ENCODE measurements at regions not wholly inside any gene's neighbourhood (a gene's known extent, or its start where the extent isn't known, plus 50 kb on each side); places are given as distances from the start of the nearest gene placed in this dataset.

DNA sequence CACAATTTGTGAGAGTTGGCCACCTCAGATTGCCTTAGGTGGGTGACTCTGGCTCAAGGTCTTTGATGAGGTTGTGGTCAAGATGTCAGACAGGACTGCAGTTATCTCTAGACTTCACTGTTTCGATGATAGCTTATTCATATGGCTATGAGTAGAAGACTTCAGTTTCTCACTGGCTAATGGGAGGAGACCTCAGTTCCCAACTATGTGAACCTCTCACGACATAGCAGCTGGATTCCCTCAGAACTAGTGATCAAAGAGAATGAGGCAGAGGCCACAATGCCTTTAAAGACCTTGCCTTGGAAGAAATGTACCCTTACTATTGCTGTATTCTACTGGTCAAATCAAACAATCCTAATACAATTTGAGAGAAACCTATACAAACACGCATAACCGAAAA, 607.5 kb upstream of the ROBO2 start:
- Histone ChIP-seq H3K27ac (no peak overlapping the region), H3K9me3 (no peaks in the 10 kb centered on the region), H3K4me3 (no peak overlapping the region), H3K27me3 (no peaks in the 10 kb centered on the region), H3K4me1 (ENCODE audit: insufficient read depth) (no peaks in the 10 kb centered on the region), H3K36me3 (no peaks in the 10 kb centered on the region)
- intact Hi-C loops (cut with DNase I), result no loop called here
- DNase-seq, result no peak
- WGBS, 3 donors, result 38 to 49% (median 41%) methylated on average over 4 of the region's 4 CpGs
- no peak for TF ChIP-seq EP300 (IDR thresholded peaks at IDR 0.05)
- TF ChIP-seq POLR2A (IDR thresholded peaks at IDR 0.05), result no peak
- TF ChIP-seq, protein P1, sequence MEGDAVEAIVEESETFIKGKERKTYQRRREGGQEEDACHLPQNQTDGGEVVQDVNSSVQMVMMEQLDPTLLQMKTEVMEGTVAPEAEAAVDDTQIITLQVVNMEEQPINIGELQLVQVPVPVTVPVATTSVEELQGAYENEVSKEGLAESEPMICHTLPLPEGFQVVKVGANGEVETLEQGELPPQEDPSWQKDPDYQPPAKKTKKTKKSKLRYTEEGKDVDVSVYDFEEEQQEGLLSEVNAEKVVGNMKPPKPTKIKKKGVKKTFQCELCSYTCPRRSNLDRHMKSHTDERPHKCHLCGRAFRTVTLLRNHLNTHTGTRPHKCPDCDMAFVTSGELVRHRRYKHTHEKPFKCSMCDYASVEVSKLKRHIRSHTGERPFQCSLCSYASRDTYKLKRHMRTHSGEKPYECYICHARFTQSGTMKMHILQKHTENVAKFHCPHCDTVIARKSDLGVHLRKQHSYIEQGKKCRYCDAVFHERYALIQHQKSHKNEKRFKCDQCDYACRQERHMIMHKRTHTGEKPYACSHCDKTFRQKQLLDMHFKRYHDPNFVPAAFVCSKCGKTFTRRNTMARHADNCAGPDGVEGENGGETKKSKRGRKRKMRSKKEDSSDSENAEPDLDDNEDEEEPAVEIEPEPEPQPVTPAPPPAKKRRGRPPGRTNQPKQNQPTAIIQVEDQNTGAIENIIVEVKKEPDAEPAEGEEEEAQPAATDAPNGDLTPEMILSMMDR (IDR thresholded peaks at IDR 0.05), result no peak

DNA sequence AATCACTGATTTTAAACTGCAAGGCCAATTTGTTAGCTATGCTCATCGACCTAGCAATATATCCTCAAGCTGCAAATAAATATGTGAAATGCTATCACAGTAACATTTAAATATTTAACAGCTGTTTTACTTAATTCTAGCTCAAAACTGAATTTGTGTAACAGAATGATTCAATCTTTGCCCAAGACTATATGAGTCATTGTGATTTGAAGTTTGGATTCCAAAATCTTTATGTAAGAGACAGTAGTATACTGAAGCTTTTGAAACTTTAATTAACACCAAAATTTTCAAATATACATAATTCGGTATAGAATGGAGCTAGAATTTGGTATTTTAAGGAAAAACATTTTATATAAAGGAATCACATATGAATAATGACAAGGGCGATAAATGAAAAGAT, 603.0 kb upstream of the ROBO2 start:
- no peak for DNase-seq
- no peaks in the 10 kb centered on the region for H3K27me3 ChIP-seq
- WGBS, 3 donors, result 59 to 63% (median 60%) methylated on average over 3 of the region's 3 CpGs
- no peak for TF ChIP-seq EP300 (IDR thresholded peaks at IDR 0.05)
- TF ChIP-seq POLR2A (IDR thresholded peaks at IDR 0.05), result no peak
- H3K36me3 ChIP-seq, result no peaks in the 10 kb centered on the region
- intact Hi-C loops (cut with DNase I), result no loop called here
- no peaks in the 10 kb centered on the region for H3K4me1 ChIP-seq (ENCODE audit: insufficient read depth)
- H3K9me3 ChIP-seq, result no peaks in the 10 kb centered on the region
- no peak overlapping the region for H3K4me3 ChIP-seq
- H3K27ac ChIP-seq, result no peak overlapping the region

DNA sequence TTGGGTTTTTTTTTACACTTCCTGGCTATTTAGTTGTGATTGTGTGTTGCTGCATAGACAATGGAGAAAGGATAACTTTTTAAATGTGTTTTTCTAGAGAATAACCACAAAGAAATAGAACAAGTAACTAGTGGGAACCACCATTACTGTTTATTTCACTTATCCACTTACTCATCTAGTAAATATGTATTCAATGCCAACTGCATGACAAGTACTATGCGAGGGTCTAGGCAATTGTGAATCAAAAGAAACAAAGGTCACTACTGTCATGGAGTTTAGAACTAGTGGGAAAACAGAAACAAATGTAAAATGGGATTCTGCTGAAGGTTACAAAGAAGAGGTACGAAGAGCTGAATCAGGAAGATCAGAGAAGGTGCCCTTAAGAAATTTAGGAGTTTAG, 600.9 kb upstream of the ROBO2 start:
- TF ChIP-seq EP300 (IDR thresholded peaks at IDR 0.05), result no peak
- no peak for TF ChIP-seq POLR2A (IDR thresholded peaks at IDR 0.05)
- TF ChIP-seq, protein P1 (IDR thresholded peaks at IDR 0.05), result no peak
- intact Hi-C loops (cut with DNase I), result no loop called here
- Histone ChIP-seq H3K27me3 (no peaks in the 10 kb centered on the region), H3K4me1 (ENCODE audit: insufficient read depth) (no peaks in the 10 kb centered on the region), H3K27ac (no peak overlapping the region), H3K36me3 (no peaks in the 10 kb centered on the region), H3K4me3 (no peak overlapping the region), H3K9me3 (no peaks in the 10 kb centered on the region)
- 68 to 74% (median 73%) methylated on average over 2 of the region's 2 CpGs for WGBS, 3 donors
- no peak for DNase-seq

DNA sequence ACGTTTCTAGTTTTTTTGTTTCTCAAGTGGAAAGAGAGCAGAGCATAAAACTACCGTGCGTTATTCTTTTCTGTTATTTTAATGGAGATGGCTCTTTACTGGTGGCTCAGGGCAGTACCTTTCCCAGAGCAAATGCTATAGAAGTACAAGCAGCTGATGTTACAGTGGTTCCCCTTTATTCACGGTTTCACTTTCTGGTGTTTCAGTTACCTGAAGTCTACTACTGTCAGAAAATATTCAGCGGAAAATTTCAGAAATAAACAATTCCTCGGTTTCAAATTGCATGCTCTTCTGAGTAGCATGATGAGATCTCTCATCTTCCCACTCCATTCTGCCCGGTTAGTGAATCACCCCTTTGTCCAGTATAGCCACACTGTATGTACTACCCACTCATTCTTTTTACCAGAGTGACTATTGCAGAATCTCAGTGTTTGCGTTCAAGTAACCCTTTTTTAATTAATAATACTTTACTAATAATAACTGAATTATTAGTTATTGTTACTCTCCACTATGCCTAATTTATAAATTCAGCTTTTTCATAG, 597.5 kb upstream of the ROBO2 start:
- intact Hi-C loops (cut with DNase I), result no loop called here
- no peak for DNase-seq
- no peak overlapping the region for H3K4me3 ChIP-seq
- no peaks in the 10 kb centered on the region for H3K27me3 ChIP-seq
- no peaks in the 10 kb centered on the region for H3K36me3 ChIP-seq
- H3K27ac ChIP-seq, result no peak overlapping the region
- no peaks in the 10 kb centered on the region for H3K4me1 ChIP-seq (ENCODE audit: insufficient read depth)
- WGBS, 3 donors, result 84 to 86% (median 86%) methylated on average over 8 of the region's 8 CpGs
- TF ChIP-seq POLR2A (IDR thresholded peaks at IDR 0.05), result no peak
- no peak for TF ChIP-seq EP300 (IDR thresholded peaks at IDR 0.05)
- TF ChIP-seq, protein P1 (IDR thresholded peaks at IDR 0.05), result no peak
- no peaks in the 10 kb centered on the region for H3K9me3 ChIP-seq

DNA sequence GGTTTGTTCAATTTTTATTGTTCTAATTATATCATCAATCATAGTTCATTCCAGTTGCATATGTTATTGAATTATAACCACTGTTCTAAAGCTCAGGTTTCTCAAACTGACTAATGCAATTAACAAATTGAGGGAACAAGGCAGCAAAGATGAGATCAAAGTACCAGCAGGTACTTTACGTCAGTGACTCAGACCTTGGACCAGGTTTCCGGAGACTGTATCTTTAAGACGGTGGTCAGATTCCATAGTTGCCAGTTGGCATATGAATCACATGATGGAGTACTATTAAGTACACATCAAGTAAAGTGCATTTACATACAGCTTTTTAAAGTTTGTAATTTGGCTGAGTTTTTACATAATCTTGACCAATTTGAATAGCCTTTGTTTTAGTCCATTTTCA, 583.6 kb upstream of the ROBO2 start:
- no peaks in the 10 kb centered on the region for H3K27me3 ChIP-seq
- no peak overlapping the region for H3K4me3 ChIP-seq
- no peak overlapping the region for H3K27ac ChIP-seq
- TF ChIP-seq POLR2A (IDR thresholded peaks at IDR 0.05) (no peak), EP300 (IDR thresholded peaks at IDR 0.05) (no peak)
- TF ChIP-seq, protein P1 (IDR thresholded peaks at IDR 0.05), result no peak
- intact Hi-C loops (cut with DNase I), result no loop called here
- H3K4me1 ChIP-seq (ENCODE audit: insufficient read depth), result no peaks in the 10 kb centered on the region
- DNase-seq, result no peak
- WGBS, 3 donors, result 92 to 93% (median 93%) methylated on average over 3 of the region's 3 CpGs
- H3K36me3 ChIP-seq, result no peaks in the 10 kb centered on the region
- no peaks in the 10 kb centered on the region for H3K9me3 ChIP-seq

Measured in ovary (tissue), 7 donors.